BJ (cell line): ENCODE measurements at regions not wholly inside any gene's neighbourhood (a gene's known extent, or its start where the extent isn't known, plus 50 kb on each side); places are given as distances from the start of the nearest gene placed in this dataset.

Experiments
- CTCF ChIA-PET: fragments of 350-600 bp; formaldehyde crosslinking; extraction: SDS; loops from one replicate; lab custom pipeline; 2021; ENCODE audit warnings: antibody characterized with exemption, inconsistent platforms; lab: Yijun Ruan, JAX
- POLR2A ChIA-PET: fragments of 300-600 bp; sonication (Branson Sonifier 250); formaldehyde crosslinking; extraction: SDS; loops from one replicate; lab custom pipeline; 2021; ENCODE audit warnings: antibody characterized with exemption; lab: Charles Lee
- DNase-seq: peaks from one replicate; pipeline ENCODE4 v3.0.0-alpha.2; 2011; ENCODE audit warnings: low read depth
- H3K27me3 ChIP-seq: 2 replicates; pipeline ENCODE4 v1.6.0; 2011; ENCODE audit warnings: low read length; ENCODE audit not compliant: control insufficient read depth, insufficient read depth
- H3K36me3 ChIP-seq: 2 replicates; pipeline ENCODE4 v1.5.1; 2011; ENCODE audit warnings: low read length; ENCODE audit not compliant: control insufficient read depth, insufficient read depth
- H3K4me3 ChIP-seq: 2 replicates; pipeline ENCODE4 v1.5.1; 2011; ENCODE audit warnings: low read depth, mild to moderate bottlenecking, control low read depth, low read length
- TF ChIP-seq, protein P1 (sequence below): IDR thresholded peaks from 2 replicates; pipeline ENCODE4 v1.5.1; 2011; ENCODE audit warnings: low read depth, mild to moderate bottlenecking, control low read depth, inconsistent platforms, low read length, moderate library complexity; ENCODE audit not compliant: insufficient read depth

DNA sequence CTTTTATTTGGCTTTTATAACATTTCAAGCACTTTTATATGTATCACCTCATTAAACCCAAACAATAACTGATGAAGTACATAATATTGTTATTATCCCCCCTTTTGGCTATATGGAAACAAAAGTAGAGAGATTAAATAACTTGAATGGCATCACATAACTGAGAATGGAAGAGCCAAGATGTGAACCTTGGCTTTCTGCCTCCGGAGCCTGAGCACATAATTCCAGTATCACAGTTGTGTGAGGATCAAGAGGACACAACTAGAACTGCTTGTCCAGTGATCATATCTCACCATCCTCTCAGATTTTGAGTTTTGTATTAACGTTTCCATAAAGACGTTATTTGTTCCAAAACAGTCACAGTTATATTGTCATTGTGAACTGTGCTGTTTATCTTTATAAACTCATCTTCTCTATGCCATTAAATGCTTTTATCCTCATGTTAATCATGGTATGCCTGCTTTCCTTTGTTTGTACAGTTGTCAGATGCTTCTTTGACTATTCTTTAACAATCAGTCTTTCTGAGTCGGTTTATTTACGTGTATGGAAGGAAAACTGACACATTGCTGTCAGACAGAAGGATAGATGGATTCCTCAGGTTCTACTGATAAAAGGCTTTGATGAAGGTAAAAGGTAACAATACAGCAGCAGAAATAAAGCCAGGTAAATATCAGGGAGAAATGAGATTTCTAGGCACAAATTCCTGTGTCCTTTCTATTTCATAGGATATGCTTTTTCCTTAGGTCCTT is 92.0 kb upstream of the FAM13C start:
- H3K4me3 ChIP-seq: no peak overlapping the region

DNA sequence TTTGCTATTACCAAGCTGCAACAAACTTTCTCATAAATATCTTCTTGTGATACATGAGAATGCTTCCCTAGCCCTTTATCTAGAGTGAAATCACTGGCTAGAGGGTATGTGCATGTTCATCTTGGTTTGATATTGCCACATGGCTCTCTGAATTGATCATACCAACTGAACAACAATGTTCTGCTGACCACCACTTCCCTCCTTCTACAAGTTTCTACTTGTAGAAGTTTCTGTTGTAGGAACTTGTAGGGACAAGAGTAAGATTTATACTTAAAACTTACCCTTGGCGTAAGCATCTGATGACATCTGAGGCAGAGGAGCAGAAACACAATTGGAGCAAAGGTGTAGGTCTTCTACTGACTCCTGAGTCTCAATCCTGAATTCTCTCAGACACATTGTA is 86.3 kb upstream of the FAM13C start:
- Histone ChIP-seq H3K27me3 (no peaks in the 10 kb centered on the region), H3K36me3 (no peaks in the 10 kb centered on the region), H3K4me3 (no peak overlapping the region)
- POLR2A ChIA-PET: no interaction called here
- no peak for DNase-seq
- CTCF ChIA-PET: no interaction called here
- TF ChIP-seq, protein P1, sequence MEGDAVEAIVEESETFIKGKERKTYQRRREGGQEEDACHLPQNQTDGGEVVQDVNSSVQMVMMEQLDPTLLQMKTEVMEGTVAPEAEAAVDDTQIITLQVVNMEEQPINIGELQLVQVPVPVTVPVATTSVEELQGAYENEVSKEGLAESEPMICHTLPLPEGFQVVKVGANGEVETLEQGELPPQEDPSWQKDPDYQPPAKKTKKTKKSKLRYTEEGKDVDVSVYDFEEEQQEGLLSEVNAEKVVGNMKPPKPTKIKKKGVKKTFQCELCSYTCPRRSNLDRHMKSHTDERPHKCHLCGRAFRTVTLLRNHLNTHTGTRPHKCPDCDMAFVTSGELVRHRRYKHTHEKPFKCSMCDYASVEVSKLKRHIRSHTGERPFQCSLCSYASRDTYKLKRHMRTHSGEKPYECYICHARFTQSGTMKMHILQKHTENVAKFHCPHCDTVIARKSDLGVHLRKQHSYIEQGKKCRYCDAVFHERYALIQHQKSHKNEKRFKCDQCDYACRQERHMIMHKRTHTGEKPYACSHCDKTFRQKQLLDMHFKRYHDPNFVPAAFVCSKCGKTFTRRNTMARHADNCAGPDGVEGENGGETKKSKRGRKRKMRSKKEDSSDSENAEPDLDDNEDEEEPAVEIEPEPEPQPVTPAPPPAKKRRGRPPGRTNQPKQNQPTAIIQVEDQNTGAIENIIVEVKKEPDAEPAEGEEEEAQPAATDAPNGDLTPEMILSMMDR: no peak

More for the DNA sequence above, 92.0 kb upstream of the FAM13C start:
- POLR2A ChIA-PET: no interaction called here
- no peaks in the 10 kb centered on the region for H3K36me3 ChIP-seq
- CTCF ChIA-PET: no interaction called here
- no peak for DNase-seq
- H3K27me3 ChIP-seq: no peaks in the 10 kb centered on the region
- TF ChIP-seq, protein P1: no peak

DNA sequence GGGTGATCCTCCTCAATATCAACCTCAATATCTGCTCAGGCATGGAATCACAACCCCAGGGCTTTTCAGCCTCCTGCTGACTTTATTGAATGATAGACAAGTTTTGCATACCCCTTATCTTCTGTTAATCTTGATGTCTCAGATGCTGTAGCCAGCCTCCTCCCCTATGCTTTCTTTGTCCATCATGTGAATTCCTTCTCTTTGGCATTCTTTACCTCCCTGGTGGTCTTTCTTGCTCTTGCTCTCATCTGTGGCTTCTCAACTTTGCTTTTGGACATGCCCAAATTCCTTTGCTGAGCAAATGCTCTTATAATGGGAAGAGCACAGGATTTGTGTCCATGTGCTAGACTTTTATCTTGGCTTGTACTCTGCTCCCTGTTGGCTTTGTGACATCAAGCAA is 73.4 kb upstream of the FAM13C start:
- DNase-seq: no peak
- POLR2A ChIA-PET: no interaction called here
- Histone ChIP-seq H3K4me3 (no peak overlapping the region), H3K27me3 (no peaks in the 10 kb centered on the region), H3K36me3 (no peaks in the 10 kb centered on the region)
- TF ChIP-seq, protein P1: no peak
- CTCF ChIA-PET: interaction anchor here (0.6 kb wide), 1 partner anchor 1021 kb away, joined by 3 read pairs; no protein-coding TSS in a partner anchor

DNA sequence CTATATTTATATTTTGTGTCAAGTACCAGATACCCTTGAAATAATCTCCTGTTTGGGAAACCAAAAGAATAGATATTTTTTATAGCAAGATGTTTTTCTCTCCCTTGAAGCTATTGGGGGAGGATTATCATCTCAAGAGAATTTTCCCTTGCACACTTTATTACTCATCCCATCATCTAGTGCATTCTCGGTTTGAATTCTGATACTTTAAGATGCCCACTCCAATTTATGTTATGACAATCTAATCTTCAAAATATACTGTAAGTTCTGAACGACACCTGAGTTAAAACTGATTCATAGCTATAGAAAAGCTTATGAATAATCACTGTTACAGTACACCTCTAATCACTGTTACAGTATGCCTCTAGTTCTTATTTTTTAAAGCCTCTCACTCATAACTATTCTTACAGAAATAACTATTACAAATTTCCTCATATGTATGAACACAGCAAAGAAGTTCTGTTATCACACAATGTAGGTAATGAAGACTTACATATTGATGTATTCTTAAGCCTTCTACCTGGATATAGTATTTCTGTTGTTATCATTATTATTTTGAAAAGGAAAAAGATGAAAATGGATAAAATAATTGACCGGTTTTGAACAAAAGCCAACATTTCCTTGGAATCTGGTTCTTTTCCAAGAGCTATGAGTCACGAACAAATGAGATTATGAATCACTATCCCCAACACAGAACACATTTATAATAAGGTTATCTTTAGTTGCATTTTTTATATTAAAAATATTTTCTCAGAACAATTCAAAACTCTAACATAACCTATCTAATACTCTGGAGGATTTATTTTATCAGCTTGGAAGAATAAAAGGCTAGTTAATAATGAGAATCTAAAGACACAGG is 72.3 kb upstream of the FAM13C start:
- H3K4me3 ChIP-seq: no peak overlapping the region
- H3K36me3 ChIP-seq: no peaks in the 10 kb centered on the region
- TF ChIP-seq, protein P1: no peak
- no peak for DNase-seq
- ChIA-PET CTCF (no interaction called here), POLR2A (no interaction called here)
- H3K27me3 ChIP-seq: no peaks in the 10 kb centered on the region

GRCh38 chr10:59433720-59434428 is 71.5 kb upstream of the FAM13C start:
- TF ChIP-seq, protein P1: no peak
- H3K27me3 ChIP-seq: no peaks in the 10 kb centered on the region
- H3K4me3 ChIP-seq: no peak overlapping the region
- no peaks in the 10 kb centered on the region for H3K36me3 ChIP-seq
- ChIA-PET POLR2A (no interaction called here), CTCF (no interaction called here)
- no peak for DNase-seq
